ENCODE measurements at regions not wholly inside any gene's neighbourhood (a gene's known extent, or its start where the extent isn't known, plus 50 kb on each side); places are given as distances from the start of the nearest gene placed in this dataset.

DNA sequence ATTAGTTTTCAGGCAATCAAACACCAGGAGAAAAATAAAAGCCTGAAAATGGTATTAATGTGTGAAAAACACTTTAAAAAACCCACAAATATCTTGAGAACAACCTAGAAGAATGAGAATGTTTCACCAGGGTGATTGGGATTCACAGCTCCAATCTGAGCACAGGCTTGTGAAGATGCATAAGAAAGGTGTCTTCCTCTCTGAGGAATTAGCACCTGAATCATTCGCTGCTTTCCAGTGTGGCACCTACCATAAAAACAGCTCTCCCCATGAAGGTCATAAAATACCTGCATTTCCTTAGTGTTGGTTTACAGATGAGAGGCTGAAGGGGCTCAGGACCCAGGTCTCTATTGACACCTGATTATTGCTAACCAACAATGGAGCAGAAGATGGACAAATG is 499.7 kb upstream of the KLHL29 start:
- TF ChIP-seq EZH2phosphoT487 (IDR thresholded peaks at IDR 0.05; ENCODE audit: low read depth) (no peak), CTCF (IDR thresholded peaks at IDR 0.05; ENCODE audit: low read depth, low read length) (no peak)
